Activated CD8-positive, alpha-beta memory T cell treated with anti-CD3 and anti-CD28 coated beads for 1 hour (primary cell): ENCODE measurements at regions not wholly inside any gene's neighbourhood (a gene's known extent, or its start where the extent isn't known, plus 50 kb on each side); places are given as distances from the start of the nearest gene placed in this dataset.
"Not testable (repeated sequence)": the region's sequence is repeated elsewhere in the genome, so short reads cannot be mapped to it uniquely, and the experiment has no call there.

ENCODE experiments used
- DNase-seq, 2 donors: peaks; one replicate each; pipeline ENCODE4 v3.0.0-alpha.2; 2020; ENCODE audit warnings: low read depth in 1 of 2; ENCODE audit errors: extremely low read depth in 1 of 2

GRCh38 chr7:92924800-92925199, 88.4 kb upstream of the CDK6 start:
- no peak for DNase-seq

- DNase-seq, result no peak
Measured at GRCh38 chr7:92917230-92917629, 80.9 kb upstream of the CDK6 start.

- DNase-seq, result no peak
Measured at GRCh38 chr7:92916770-92917224, 80.4 kb upstream of the CDK6 start.

- no peak for DNase-seq
Measured at GRCh38 chr7:92915348-92915747, 79.0 kb upstream of the CDK6 start.

- DNase-seq, result no peak
Measured at GRCh38 chr7:92914645-92915044, 78.3 kb upstream of the CDK6 start.

GRCh38 chr7:92913849-92914248, 77.5 kb upstream of the CDK6 start:
- no peak for DNase-seq

GRCh38 chr7:92910976-92911375, 74.6 kb upstream of the CDK6 start:
- no peak for DNase-seq

GRCh38 chr7:92909686-92910475, 73.5 kb upstream of the CDK6 start:
- DNase-seq, result no peak

- peak; percentile 40 to 60 for DNase-seq
Measured at GRCh38 chr7:92904244-92905131, 68.1 kb upstream of the CDK6 start.

- no peak for DNase-seq
Measured at GRCh38 chr7:92898798-92899197, 62.4 kb upstream of the CDK6 start.

GRCh38 chr7:92894857-92895256, 58.5 kb upstream of the CDK6 start:
- not testable (repeated sequence) for DNase-seq

GRCh38 chr7:92889081-92889480, 52.7 kb upstream of the CDK6 start:
- DNase-seq, result no peak
